HEK293T (cell line): ENCODE measurements at regions not wholly inside any gene's neighbourhood (a gene's known extent, or its start where the extent isn't known, plus 50 kb on each side); places are given as distances from the start of the nearest gene placed in this dataset.

Experiments
- CTCF ChIA-PET: fragments of 350-600 bp; formaldehyde crosslinking; extraction: SDS; loops from one replicate; lab custom pipeline; 2021; ENCODE audit warnings: antibody characterized with exemption, inconsistent platforms; lab: Yijun Ruan, JAX
- POLR2A ChIA-PET: fragments of 350-600 bp; formaldehyde crosslinking; extraction: SDS; loops from one replicate; lab custom pipeline; 2020; ENCODE audit warnings: antibody characterized with exemption, inconsistent platforms; lab: Yijun Ruan, JAX
- DNase-seq: peaks from one replicate; pipeline ENCODE4 v3.0.0; 2012; ENCODE audit warnings: mixed read lengths; ENCODE audit errors: extremely low spot score
- ARNT ChIP-seq: fragments of 450-650 bp; IDR thresholded peaks from 2 replicates; pipeline ENCODE4 v1.6.1; 2017; ENCODE audit warnings: mild to moderate bottlenecking
- BHLHE40 ChIP-seq: fragments of 450-650 bp; IDR thresholded peaks from 2 replicates; pipeline ENCODE4 v1.6.1; 2016; ENCODE audit warnings: mild to moderate bottlenecking, moderate library complexity, borderline replicate concordance
- CTBP1 ChIP-seq: fragments of 450-650 bp; IDR thresholded peaks from 2 replicates; pipeline ENCODE4 v1.6.1; 2016; ENCODE audit warnings: borderline replicate concordance
- ELF4 ChIP-seq: fragments of 450-650 bp; IDR thresholded peaks from 2 replicates; pipeline ENCODE4 v1.6.1; 2017; ENCODE audit warnings: antibody characterized with exemption
- FOXA1 ChIP-seq: fragments of 450-650 bp; IDR thresholded peaks from 2 replicates; pipeline ENCODE4 v1.6.1; 2016; ENCODE audit warnings: mild to moderate bottlenecking
- FOXK2 ChIP-seq: fragments of 450-650 bp; IDR thresholded peaks from 2 replicates; pipeline ENCODE4 v1.6.1; 2016; ENCODE audit warnings: mild to moderate bottlenecking
- FOXM1 ChIP-seq: fragments of 450-650 bp; IDR thresholded peaks from 2 replicates; pipeline ENCODE4 v1.6.1; 2017; ENCODE audit warnings: mild to moderate bottlenecking, borderline replicate concordance
- HDGF ChIP-seq: fragments of 450-650 bp; IDR thresholded peaks from 2 replicates; pipeline ENCODE4 v1.6.1; 2017; ENCODE audit warnings: antibody characterized with exemption, borderline replicate concordance
- L3MBTL2 ChIP-seq: fragments of 450-650 bp; conservative IDR thresholded peaks from 2 replicates; pipeline ENCODE4 v1.6.1; 2016; ENCODE audit warnings: mild to moderate bottlenecking
- LEF1 ChIP-seq: fragments of 450-650 bp; IDR thresholded peaks from 2 replicates; pipeline ENCODE4 v1.6.1; 2017; ENCODE audit warnings: mild to moderate bottlenecking, borderline replicate concordance
- NFRKB ChIP-seq: fragments of 450-650 bp; IDR thresholded peaks from 2 replicates; pipeline ENCODE4 v1.6.1; 2016; ENCODE audit warnings: mild to moderate bottlenecking, moderate library complexity
- PKNOX1 ChIP-seq: fragments of 450-650 bp; IDR thresholded peaks from 2 replicates; pipeline ENCODE4 v1.6.1; 2016
- SP1 ChIP-seq: fragments of 450-650 bp; IDR thresholded peaks from 2 replicates; pipeline ENCODE4 v1.6.1; 2017
- SUZ12 ChIP-seq: fragments of 450-650 bp; IDR thresholded peaks from 2 replicates; pipeline ENCODE4 v1.6.1; 2016; ENCODE audit warnings: mild to moderate bottlenecking
- TARDBP ChIP-seq: fragments of 450-650 bp; IDR thresholded peaks from 2 replicates; pipeline ENCODE4 v1.6.1; 2016
- ZNF384 ChIP-seq: fragments of 450-650 bp; IDR thresholded peaks from 2 replicates; pipeline ENCODE4 v1.6.1; 2016

DNA sequence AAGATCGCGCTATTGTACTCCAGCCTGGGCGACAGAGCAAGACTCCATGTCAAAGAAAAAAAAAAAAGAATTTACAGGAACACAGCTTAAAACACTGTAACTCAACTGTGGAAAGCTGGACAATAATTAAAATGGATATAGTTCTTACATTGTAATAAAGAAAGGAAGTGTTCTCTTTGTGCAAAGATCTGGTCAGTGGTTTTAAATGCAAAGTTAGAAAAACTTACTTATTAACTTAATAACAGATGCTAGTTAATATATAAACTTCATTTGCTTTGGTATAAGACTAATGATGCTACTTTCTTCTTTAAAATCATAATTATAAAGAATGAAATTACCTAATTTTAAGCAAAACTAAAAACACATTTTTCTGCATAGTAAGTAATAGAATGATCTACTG, 2024.1 kb upstream of the TENM3 start:
- CTCF ChIA-PET: interaction anchor here (0.6 kb wide), 1 partner anchor 216 kb away, joined by 3 read pairs; no protein-coding TSS in a partner anchor
- POLR2A ChIA-PET: no interaction called here
- no peak for TF ChIP-seq FOXA1
- TF ChIP-seq PKNOX1: no peak
- no peak for TF ChIP-seq L3MBTL2
- no peak for TF ChIP-seq BHLHE40
- no peak for DNase-seq

DNA sequence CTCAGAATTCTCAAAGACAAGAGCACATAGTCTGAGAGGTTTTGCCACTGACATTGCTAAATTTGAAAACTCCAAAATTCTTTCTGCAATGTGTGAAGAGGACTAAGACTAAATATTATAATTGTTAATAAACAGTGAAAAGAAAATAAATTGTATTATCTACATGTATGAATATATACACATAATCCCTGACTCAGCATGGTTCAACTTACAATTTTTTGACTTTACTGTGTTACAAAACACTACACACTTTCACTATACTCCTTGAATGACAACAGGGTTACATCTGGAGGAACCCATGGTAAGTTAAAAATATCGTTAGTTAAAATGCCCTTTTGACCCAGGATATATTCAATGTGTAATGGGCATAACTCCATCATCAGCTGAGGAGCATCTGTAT, 2017.2 kb upstream of the TENM3 start:
- no peak for DNase-seq
- ChIA-PET CTCF (no interaction called here), POLR2A (no interaction called here)
- TF ChIP-seq FOXA1 (no peak), ARNT (no peak), FOXK2 (no peak), SUZ12 (no peak), LEF1 (no peak), HDGF (no peak), FOXM1 (no peak), NFRKB (no peak), SP1 (no peak), L3MBTL2 (no peak), ELF4 (no peak), BHLHE40 (no peak)

- CTCF ChIA-PET: no interaction called here
- TF ChIP-seq HDGF (no peak), TARDBP (no peak), ARNT (no peak), SP1 (no peak), FOXA1 (no peak), FOXM1 (no peak), CTBP1 (no peak), L3MBTL2 (no peak), NFRKB (no peak), BHLHE40 (no peak), ELF4 (no peak), SUZ12 (no peak), FOXK2 (no peak), LEF1 (no peak), ZNF384 (no peak), PKNOX1 (no peak)
- POLR2A ChIA-PET: no interaction called here
- DNase-seq: no peak
Observed at GRCh38 chr4:180234730-180235129, 2008.5 kb upstream of the TENM3 start.

GRCh38 chr4:180240670-180241069, 2002.5 kb upstream of the TENM3 start:
- POLR2A ChIA-PET: no interaction called here
- no peak for DNase-seq
- CTCF ChIA-PET: no interaction called here
- TF ChIP-seq FOXK2 (no peak), NFRKB (no peak), HDGF (no peak), PKNOX1 (no peak), FOXA1 (no peak), FOXM1 (no peak), L3MBTL2 (no peak), ZNF384 (no peak)

GRCh38 chr4:180253419-180253818, 1989.8 kb upstream of the TENM3 start:
- POLR2A ChIA-PET: no interaction called here
- TF ChIP-seq PKNOX1: no peak
- no peak for TF ChIP-seq TARDBP
- TF ChIP-seq LEF1: no peak
- no peak for TF ChIP-seq SUZ12
- CTCF ChIA-PET: interaction anchor here (0.6 kb wide), 1 partner anchor 337 kb away, joined by 3 read pairs; no protein-coding TSS in a partner anchor
- DNase-seq: no peak

GRCh38 chr4:180261346-180261745, 1981.9 kb upstream of the TENM3 start:
- DNase-seq: no peak
- TF ChIP-seq FOXA1 (no peak), NFRKB (no peak), FOXK2 (no peak), ARNT (no peak), ELF4 (no peak), CTBP1 (no peak)
- CTCF ChIA-PET: no interaction called here
- POLR2A ChIA-PET: no interaction called here

- ChIA-PET POLR2A (no interaction called here), CTCF (interaction anchor here (0.6 kb wide), 2 partner anchors 43 to 64 kb away, joined by 3 read pairs; no protein-coding TSS in a partner anchor)
- no peak for DNase-seq
- TF ChIP-seq FOXK2 (no peak), TARDBP (no peak), FOXA1 (no peak)
Observed at GRCh38 chr4:180280076-180280475, 1963.1 kb upstream of the TENM3 start.
